VCaP (cell line): ENCODE measurements at regions not wholly inside any gene's neighbourhood (a gene's known extent, or its start where the extent isn't known, plus 50 kb on each side); places are given as distances from the start of the nearest gene placed in this dataset.

Experiments used
- H3K27ac ChIP-seq: fragments of 450-650 bp; 2 replicates; pipeline ENCODE4 v1.5.1; 2017
- CTCF ChIP-seq: fragments of 450-650 bp; conservative IDR thresholded peaks from 2 replicates; pipeline ENCODE4 v1.5.1; 2017; ENCODE audit warnings: mild to moderate bottlenecking, moderate library complexity

GRCh38 chr5:115392611-115393010, 96.2 kb upstream of the CCDC112 start:
- H3K27ac ChIP-seq, result no peak overlapping the region
- TF ChIP-seq CTCF, result no peak

DNA sequence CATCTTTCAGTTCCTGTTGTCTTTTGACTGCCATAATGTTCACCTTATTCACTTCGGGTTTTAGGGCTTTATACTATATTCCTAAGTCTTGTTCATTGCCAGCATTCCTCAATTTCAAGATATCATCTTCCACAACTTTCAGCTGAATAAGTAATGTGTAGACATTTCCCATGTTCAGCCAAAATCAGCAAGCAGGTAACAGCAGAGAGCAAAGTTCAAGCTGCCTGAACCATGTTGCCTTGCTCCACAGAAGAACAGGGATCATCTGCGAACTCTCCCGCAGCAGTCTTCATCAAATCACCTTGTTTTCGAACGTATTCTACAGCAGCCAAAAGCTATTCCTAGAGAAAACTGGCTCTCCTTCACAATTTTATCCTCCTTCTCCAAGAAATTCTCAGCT, 95.3 kb upstream of the CCDC112 start:
- H3K27ac ChIP-seq, result no peak overlapping the region
- no peak for TF ChIP-seq CTCF

DNA sequence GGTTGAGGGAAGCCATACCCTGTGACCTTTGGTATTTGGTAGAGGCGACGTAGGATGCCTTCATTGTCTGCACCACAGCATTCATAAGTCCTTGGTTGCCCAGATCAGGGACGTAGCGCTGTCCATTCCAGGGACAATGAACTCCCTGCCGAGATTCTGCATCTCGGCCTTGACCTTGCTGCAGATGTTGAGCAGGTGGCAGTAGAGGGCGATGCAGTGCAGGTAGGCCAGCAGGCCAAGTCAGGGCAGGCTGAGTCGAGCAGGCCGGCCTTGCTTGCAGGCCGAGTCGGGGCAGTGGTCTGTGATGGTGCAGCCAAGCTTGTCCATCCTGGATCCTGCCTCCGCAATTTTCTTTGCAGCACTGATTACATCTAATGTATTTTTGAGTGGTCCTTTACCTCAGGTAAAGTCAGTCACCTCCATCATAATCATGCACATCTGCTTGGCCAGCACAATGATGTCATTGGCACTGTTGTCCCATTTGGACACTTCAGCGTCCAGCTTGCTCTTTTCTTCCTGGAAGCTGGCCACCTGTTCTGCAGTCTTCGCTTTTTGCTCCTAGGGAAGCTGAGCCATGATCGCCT, 93.4 kb upstream of the CCDC112 start:
- H3K27ac ChIP-seq, result no peak overlapping the region
- peak; percentile 37 for TF ChIP-seq CTCF

- TF ChIP-seq CTCF, result no peak
These were observed 92.8 kb upstream of the CCDC112 start for GRCh38 chr5:115389034-115389798.

DNA sequence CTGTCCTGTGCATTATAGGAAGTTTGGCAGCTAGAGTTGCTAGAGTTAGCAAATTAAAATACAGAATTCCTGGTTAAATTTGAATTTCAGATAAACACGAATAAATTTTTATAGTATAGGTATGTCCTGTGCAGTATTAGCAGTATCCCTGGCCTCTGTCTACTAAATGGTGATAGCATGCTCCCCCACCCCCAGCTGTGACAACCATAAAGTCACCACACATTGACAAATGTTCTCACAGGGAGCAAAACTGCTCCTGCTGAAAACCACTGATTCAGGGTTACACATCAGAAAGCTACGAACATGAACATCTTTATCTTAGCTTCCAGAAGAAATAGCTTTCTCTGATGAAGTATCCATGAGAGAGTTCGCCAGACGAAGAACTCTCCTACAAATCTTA, 91.8 kb upstream of the CCDC112 start:
- TF ChIP-seq CTCF, result no peak
- H3K27ac ChIP-seq, result no peak overlapping the region

More at GRCh38 chr5:115389034-115389798, 92.8 kb upstream of the CCDC112 start:
- H3K27ac ChIP-seq, result no peak overlapping the region

DNA sequence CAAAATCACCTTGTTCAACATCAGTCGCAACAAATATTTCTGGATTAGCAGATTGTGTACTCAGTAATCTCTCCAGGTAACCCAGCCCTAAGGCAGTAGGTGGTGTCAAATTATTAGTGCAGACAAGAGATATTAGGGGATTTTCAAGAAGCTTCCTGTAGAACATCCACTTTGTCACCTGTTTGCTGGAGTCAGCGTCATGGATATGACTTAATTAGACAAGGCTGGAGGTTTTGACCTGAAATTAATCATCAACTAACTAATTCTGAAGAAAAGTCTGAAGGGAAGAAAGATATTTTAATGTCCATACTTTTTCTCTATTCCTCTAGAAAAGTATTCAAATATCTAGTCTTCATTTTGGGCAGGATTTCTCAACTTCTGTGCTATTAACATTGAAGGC, 91.4 kb upstream of the CCDC112 start:
- no peak for TF ChIP-seq CTCF

DNA sequence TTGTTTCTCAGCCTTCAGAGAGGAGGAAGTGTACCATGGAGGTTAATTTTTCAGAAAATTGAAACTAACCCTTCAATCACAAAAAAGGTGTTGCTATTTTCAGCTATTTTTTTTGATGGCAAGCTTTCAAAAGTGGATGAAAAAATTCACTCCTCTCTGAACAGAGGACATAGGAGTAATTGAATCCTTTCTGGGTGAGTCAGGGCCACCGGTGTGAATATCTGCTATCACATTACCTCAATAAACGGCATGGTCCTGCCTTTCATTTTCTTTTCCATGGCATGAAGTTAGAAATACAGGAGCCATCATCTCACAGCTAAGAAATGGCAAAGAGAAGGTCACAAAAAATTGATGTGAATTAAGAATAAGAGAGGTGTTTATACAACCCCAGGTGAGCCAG, 90.2 kb upstream of the CCDC112 start:
- H3K27ac ChIP-seq, result no peak overlapping the region
- TF ChIP-seq CTCF, result no peak

More for the DNA sequence above, 91.4 kb upstream of the CCDC112 start:
- H3K27ac ChIP-seq, result no peak overlapping the region
